Body of pancreas (tissue), 4 donors: ENCODE measurements at regions not wholly inside any gene's neighbourhood (a gene's known extent, or its start where the extent isn't known, plus 50 kb on each side); places are given as distances from the start of the nearest gene placed in this dataset.

Experiments used
- ATAC-seq: fragments of 150-250 bp; one replicate; pipeline ENCODE4 v1.9.1; 2016
- DNase-seq, 4 donors: peaks; one replicate each; pipeline ENCODE4 v3.0.0-alpha.2; 2019
- H3K27ac ChIP-seq, 4 donors: fragments of 200-600 bp; sonication (generic); 1 replicate in 3 of 4; 2 replicates in 1 of 4; pipeline versions ENCODE4 v1.5.1 to v1.6.1; 2016 to 2019; ENCODE audit warnings: mild to moderate bottlenecking in 1 of 4, mixed read lengths in 1 of 4, moderate library complexity in 1 of 4
- H3K27me3 ChIP-seq, 2 donors: fragments of 200-600 bp; sonication (generic); one replicate each; pipeline ENCODE4 v1.6.0; 2016; ENCODE audit warnings: mild to moderate bottlenecking in 1 of 2
- H3K36me3 ChIP-seq, 2 donors: fragments of 200-600 bp; sonication (generic); replicated peaks in 1 of 2; 2 replicates each; pipeline ENCODE4 v1.5.1; 2016; ENCODE audit warnings: low read depth in 2 of 2; ENCODE audit not compliant: insufficient read depth in 1 of 2
- H3K4me1 ChIP-seq: fragments of 200-600 bp; sonication (generic); one replicate; pipeline ENCODE4 v1.6.0; 2016
- H3K4me3 ChIP-seq, 2 donors: fragments of 200-600 bp; sonication (generic); 1 replicate in 1 of 2; 2 replicates in 1 of 2; pipeline ENCODE4 v1.5.1; 2016 to 2019
- H3K9me3 ChIP-seq, 3 donors: fragments of 200-600 bp; sonication (generic); 1 replicate in 2 of 3; 2 replicates in 1 of 3; pipeline ENCODE4 v1.5.1; 2016
- CTCF ChIP-seq, 7 experiments: fragments of 450-650 bp in 4 of 7; fragments of 200-600 bp in 3 of 7; sonication (generic) in 3 of 7; IDR thresholded peaks; one replicate each; pipeline ENCODE4 v1.5.1; 2016 to 2019; ENCODE audit warnings: antibody characterized with exemption in 7 of 7
- POLR2A ChIP-seq, 3 donors: fragments of 450-650 bp; IDR thresholded peaks; one replicate each; pipeline ENCODE4 v1.6.1; 2016; ENCODE audit warnings: antibody characterized with exemption in 3 of 3, mild to moderate bottlenecking in 2 of 3
- WGBS, 2 donors: methylation state at CpG; one replicate each; pipeline ENCODE4 v1.1.5; 2017; 5-methylcytosine and 5-hydroxymethylcytosine counted together
- intact Hi-C: fragments of 100-400 bp; cut with DNase I; formaldehyde crosslinking; loops from one replicate; pipeline ENCODE4 v1.15.1; 2023

GRCh38 chr2:189249901-189250300, 70.3 kb upstream of the COL5A2 start:
- TF ChIP-seq CTCF (IDR thresholded peaks at IDR 0.05): no peak
- no peak for TF ChIP-seq POLR2A (IDR thresholded peaks at IDR 0.05)
- intact Hi-C loops: no loop called here
- no peaks in the 10 kb centered on the region for H3K9me3 ChIP-seq
- no peaks in the 10 kb centered on the region for H3K36me3 ChIP-seq
- H3K4me3 ChIP-seq: no peak overlapping the region
- DNase-seq (peak in 1 of 4 donors; percentile 2), ATAC-seq (no peak)
- 60 to 85% methylated on average over 5 of the region's 5 CpGs for WGBS, 2 donors
- no peak overlapping the region for H3K27ac ChIP-seq
- H3K27me3 ChIP-seq: no peaks in the 10 kb centered on the region
- H3K4me1 ChIP-seq: no peaks in the 10 kb centered on the region

- Histone ChIP-seq H3K27ac (no peak overlapping the region), H3K9me3 (no peaks in the 10 kb centered on the region), H3K4me3 (no peak overlapping the region), H3K36me3 (no peaks in the 10 kb centered on the region), H3K27me3 (no peaks in the 10 kb centered on the region), H3K4me1 (no peaks in the 10 kb centered on the region)
- WGBS, 2 donors: 63% methylated on average over 6 of the region's 6 CpGs
- TF ChIP-seq CTCF (IDR thresholded peaks at IDR 0.05): no peak
- no peak for TF ChIP-seq POLR2A (IDR thresholded peaks at IDR 0.05)
- intact Hi-C loops: no loop called here
- no peak for DNase-seq
- ATAC-seq: no peak
Measured at GRCh38 chr2:189252991-189253675, 73.6 kb upstream of the COL5A2 start.

- Histone ChIP-seq H3K9me3 (no peaks in the 10 kb centered on the region), H3K27ac (no peak overlapping the region), H3K4me3 (no peak overlapping the region), H3K27me3 (no peaks in the 10 kb centered on the region), H3K4me1 (no peaks in the 10 kb centered on the region), H3K36me3 (no peaks in the 10 kb centered on the region)
- intact Hi-C loops: no loop called here
- no peak for ATAC-seq
- DNase-seq: no peak
- no peak for TF ChIP-seq POLR2A (IDR thresholded peaks at IDR 0.05)
- no peak for TF ChIP-seq CTCF (IDR thresholded peaks at IDR 0.05)
Measured at GRCh38 chr2:189253836-189254235, 74.3 kb upstream of the COL5A2 start.

- Histone ChIP-seq H3K27ac (no peak overlapping the region), H3K36me3 (no peaks in the 10 kb centered on the region), H3K4me1 (no peaks in the 10 kb centered on the region), H3K27me3 (no peaks in the 10 kb centered on the region), H3K9me3 (no peaks in the 10 kb centered on the region), H3K4me3 (no peak overlapping the region)
- peak in 3 of 4 donors; percentile 5 to 14 (median 12) for DNase-seq
- WGBS, 2 donors: 84 to 90% methylated on average over 3 to 4 of the region's 4 CpGs
- no peak for ATAC-seq
- TF ChIP-seq POLR2A (IDR thresholded peaks at IDR 0.05) (no peak), CTCF (IDR thresholded peaks at IDR 0.05) (no peak)
- intact Hi-C loops: no loop called here
Measured at GRCh38 chr2:189254268-189254883, 74.8 kb upstream of the COL5A2 start.

DNA sequence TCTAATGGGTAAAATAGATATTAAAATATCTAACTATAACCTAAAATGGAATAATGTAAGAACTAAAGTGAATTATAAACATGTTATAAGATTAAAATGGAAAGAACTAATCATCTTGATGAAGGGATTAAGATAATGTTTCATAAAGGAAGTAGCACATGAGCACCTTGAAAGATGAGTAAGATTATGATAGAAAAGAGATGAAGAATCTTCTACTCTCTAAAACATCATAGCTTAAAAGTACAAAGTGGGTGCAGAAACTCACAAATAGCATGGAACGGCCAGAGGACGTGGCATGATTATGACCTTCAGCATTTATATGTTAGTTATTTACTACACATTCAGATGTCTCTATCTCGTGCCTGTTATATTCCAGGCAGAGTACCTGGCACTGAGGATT, 76.2 kb upstream of the COL5A2 start:
- TF ChIP-seq POLR2A (IDR thresholded peaks at IDR 0.05) (no peak), CTCF (IDR thresholded peaks at IDR 0.05) (no peak)
- WGBS, 2 donors: 80 to 81% methylated on average over 3 of the region's 3 CpGs
- no peak for DNase-seq
- no peak for ATAC-seq
- no peaks in the 10 kb centered on the region for H3K4me1 ChIP-seq
- H3K36me3 ChIP-seq: no peaks in the 10 kb centered on the region
- no peak overlapping the region for H3K4me3 ChIP-seq
- intact Hi-C loops: no loop called here
- H3K9me3 ChIP-seq: no peaks in the 10 kb centered on the region
- no peak overlapping the region for H3K27ac ChIP-seq
- H3K27me3 ChIP-seq: no peaks in the 10 kb centered on the region
